OCI-LY1 (cell line): ENCODE measurements at regions not wholly inside any gene's neighbourhood (a gene's known extent, or its start where the extent isn't known, plus 50 kb on each side); places are given as distances from the start of the nearest gene placed in this dataset.
A peak's percentile ranks its signal among the peaks of the same experiment; 100 is the strongest.

Source experiments
- H2AFZ ChIP-seq: fragments of 200-600 bp; sonication (generic), shearing (Covaris generic); 2 replicates; pipeline ENCODE4 v1.6.0; 2014; ENCODE audit warnings: antibody characterized with exemption, mild to moderate bottlenecking, low read length
- H3F3A ChIP-seq: fragments of 200-600 bp; sonication (generic), shearing (Covaris generic); 2 replicates; pipeline ENCODE4 v1.6.0; 2014; ENCODE audit warnings: mild to moderate bottlenecking, antibody characterized with exemption, low read length, moderate library complexity; ENCODE audit not compliant: insufficient read depth
- H3K27ac ChIP-seq: fragments of 200-600 bp; sonication (generic); 2 replicates; pipeline ENCODE4 v1.5.1; 2014; ENCODE audit warnings: low read length, mixed run types, mild to moderate bottlenecking, low read depth; ENCODE audit not compliant: poor library complexity, severe bottlenecking
- H3K27me3 ChIP-seq: fragments of 200-600 bp; sonication (generic); 2 replicates; pipeline ENCODE4 v1.6.0; 2014; ENCODE audit warnings: antibody characterized with exemption, mild to moderate bottlenecking, low read length, moderate library complexity; ENCODE audit not compliant: insufficient read depth
- H3K36me3 ChIP-seq: fragments of 200-600 bp; sonication (generic); 2 replicates; pipeline ENCODE4 v1.6.1; 2014; ENCODE audit warnings: mild to moderate bottlenecking, antibody characterized with exemption, low read length, moderate library complexity, mixed read lengths; ENCODE audit not compliant: insufficient read depth
- H3K4me1 ChIP-seq: fragments of 200-600 bp; sonication (generic); 2 replicates; pipeline ENCODE4 v1.5.1; 2014; ENCODE audit warnings: mild to moderate bottlenecking, low read length, moderate library complexity; ENCODE audit not compliant: insufficient read depth, severe bottlenecking
- H3K4me2 ChIP-seq: fragments of 200-600 bp; sonication (generic), shearing (Covaris generic); 2 replicates; pipeline ENCODE4 v1.6.1; 2014; ENCODE audit warnings: low read length
- H3K4me3 ChIP-seq: fragments of 200-600 bp; sonication (generic); 2 replicates; pipeline ENCODE4 v1.5.1; 2014; ENCODE audit warnings: low read length, low read depth, mild to moderate bottlenecking, mixed read lengths; ENCODE audit not compliant: poor library complexity, severe bottlenecking
- H3K79me2 ChIP-seq: fragments of 200-600 bp; shearing (Covaris generic); 2 replicates; pipeline ENCODE4 v1.6.1; 2016; ENCODE audit warnings: mixed run types, low read length, mixed read lengths; ENCODE audit not compliant: insufficient read depth
- H3K9ac ChIP-seq: fragments of 200-600 bp; sonication (generic), shearing (Covaris generic); 2 replicates; pipeline ENCODE4 v1.6.1; 2014; ENCODE audit warnings: mild to moderate bottlenecking, low read length, mixed read lengths
- H3K9me2 ChIP-seq: fragments of 200-600 bp; sonication (generic), shearing (Covaris generic); 2 replicates; pipeline ENCODE4 v1.6.1; 2014; ENCODE audit warnings: low read depth, mild to moderate bottlenecking, low read length, mixed read lengths
- H3K9me3 ChIP-seq: fragments of 200-600 bp; shearing (Covaris generic); 2 replicates; pipeline ENCODE4 v1.6.1; 2014; ENCODE audit warnings: low read length, mixed read lengths
- H4K20me1 ChIP-seq: fragments of 200-600 bp; sonication (generic), shearing (Covaris generic); 2 replicates; pipeline ENCODE4 v1.6.0; 2016; ENCODE audit warnings: mild to moderate bottlenecking, low read length; ENCODE audit not compliant: insufficient read depth
- CTCF ChIP-seq: fragments of 200-600 bp; sonication (generic), shearing (Covaris generic); IDR thresholded peaks from 2 replicates; pipeline ENCODE4 v1.5.1; 2017; ENCODE audit warnings: mild to moderate bottlenecking, antibody characterized with exemption, low read length, moderate library complexity, mixed read lengths
- EZH2 ChIP-seq: fragments of 200-600 bp; sonication (generic), shearing (Covaris generic); IDR thresholded peaks from 2 replicates; pipeline ENCODE4 v1.8.0; 2017; ENCODE audit warnings: borderline replicate concordance, mixed run types, mild to moderate bottlenecking, antibody characterized with exemption, low read length, moderate library complexity, mixed read lengths

DNA sequence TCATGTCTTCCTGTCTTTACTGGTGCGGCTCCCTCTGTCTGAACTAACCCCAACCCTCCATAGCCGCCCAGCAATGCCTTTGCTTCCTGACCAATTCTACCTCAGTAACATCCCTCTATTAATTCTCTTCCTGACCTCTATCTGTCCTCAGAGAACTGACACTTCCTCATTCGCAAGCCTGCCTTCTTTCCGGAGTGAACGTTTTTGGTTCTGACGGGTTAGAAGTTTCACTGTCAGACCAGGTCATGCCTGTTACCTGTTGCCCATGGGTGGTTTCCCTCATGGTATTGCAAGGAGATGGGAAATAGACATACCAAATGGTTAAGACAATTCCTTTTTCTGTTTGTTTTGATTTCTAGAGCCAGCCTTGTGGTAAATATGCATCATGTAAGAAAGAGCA, 453.4 kb upstream of the SLC14A2 start:
- H3K27me3 ChIP-seq = no peaks in the 10 kb centered on the region
- peak overlapping the region; percentile 63; the same call in 1 of the 2 replicates for H2AFZ ChIP-seq
- H3K36me3 ChIP-seq = no peaks in the 10 kb centered on the region
- no peaks in the 10 kb centered on the region for H4K20me1 ChIP-seq
- no peak overlapping the region for H3K4me2 ChIP-seq
- H3K9me3 ChIP-seq = no peaks in the 10 kb centered on the region
- H3K4me1 ChIP-seq = peaks cover 8% of the 10 kb centered on the region
- no peak for TF ChIP-seq CTCF
- TF ChIP-seq EZH2 = no peak
- H3K4me3 ChIP-seq = no peak overlapping the region
- no peak overlapping the region for H3K27ac ChIP-seq
- H3K79me2 ChIP-seq = no peaks in the 10 kb centered on the region
- H3F3A ChIP-seq = no peaks in the 10 kb centered on the region
- no peaks in the 10 kb centered on the region for H3K9me2 ChIP-seq
- H3K9ac ChIP-seq = no peak overlapping the region

DNA sequence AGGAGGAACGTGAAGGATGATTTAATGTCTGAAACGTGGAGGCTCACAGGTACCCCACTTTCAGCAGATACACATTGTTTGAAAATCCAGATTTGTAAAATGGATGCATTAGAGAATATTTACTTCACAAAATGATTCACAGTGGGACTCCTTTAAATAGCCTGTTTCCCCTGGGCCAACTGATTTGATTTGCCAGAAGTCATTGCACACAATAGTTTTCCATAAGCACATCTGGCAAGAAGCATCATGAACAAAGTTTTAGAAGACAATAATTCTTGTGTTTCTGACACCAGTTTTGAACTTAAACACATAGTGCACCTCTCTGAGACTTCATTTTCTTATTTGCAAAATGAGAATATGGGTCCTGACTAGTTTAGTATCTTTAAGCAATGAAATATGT, 451.4 kb upstream of the SLC14A2 start:
- Histone ChIP-seq H3K9me3 (no peaks in the 10 kb centered on the region), H3K4me2 (no peak overlapping the region), H3K27ac (no peak overlapping the region), H3K9ac (no peak overlapping the region), H2AFZ (no peak overlapping the region), H3K4me3 (no peak overlapping the region), H3F3A (no peaks in the 10 kb centered on the region), H3K9me2 (no peaks in the 10 kb centered on the region), H3K36me3 (no peaks in the 10 kb centered on the region), H4K20me1 (no peaks in the 10 kb centered on the region), H3K27me3 (no peaks in the 10 kb centered on the region), H3K79me2 (no peaks in the 10 kb centered on the region), H3K4me1 (peaks cover 8% of the 10 kb centered on the region)
- TF ChIP-seq CTCF (no peak), EZH2 (no peak)

DNA sequence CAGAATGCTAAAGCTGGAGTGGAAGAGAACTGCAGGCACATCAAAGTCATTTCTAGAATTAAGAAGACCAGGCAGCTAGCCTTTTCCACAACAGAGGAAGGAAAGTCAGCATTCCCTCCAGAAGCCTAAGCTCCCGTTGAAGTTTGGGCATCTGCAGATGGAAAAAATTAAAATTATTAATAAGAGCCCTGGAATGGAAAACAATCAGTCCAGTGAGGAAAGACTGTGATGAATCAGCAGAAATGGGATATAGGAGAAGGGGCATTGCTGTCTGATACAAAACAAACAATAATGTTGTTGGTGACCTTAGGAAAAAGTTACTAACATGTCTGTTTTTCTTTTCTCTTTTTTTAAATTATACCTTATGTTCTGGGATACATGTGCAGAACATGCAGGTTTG, 450.7 kb upstream of the SLC14A2 start:
- Histone ChIP-seq H3K79me2 (no peaks in the 10 kb centered on the region), H3K4me1 (peaks cover 8% of the 10 kb centered on the region), H3F3A (no peaks in the 10 kb centered on the region), H3K9me3 (no peaks in the 10 kb centered on the region), H3K9ac (no peak overlapping the region), H3K9me2 (no peaks in the 10 kb centered on the region), H2AFZ (no peak overlapping the region), H3K4me2 (no peak overlapping the region), H3K4me3 (no peak overlapping the region), H4K20me1 (no peaks in the 10 kb centered on the region), H3K36me3 (no peaks in the 10 kb centered on the region), H3K27me3 (no peaks in the 10 kb centered on the region), H3K27ac (no peak overlapping the region)
- no peak for TF ChIP-seq EZH2
- no peak for TF ChIP-seq CTCF
